ENCODE measurements at regions not wholly inside any gene's neighbourhood (a gene's known extent, or its start where the extent isn't known, plus 50 kb on each side); places are given as distances from the start of the nearest gene placed in this dataset.
"Not testable (repeated sequence)": the region's sequence is repeated elsewhere in the genome, so short reads cannot be mapped to it uniquely, and the experiment has no call there.

DNA sequence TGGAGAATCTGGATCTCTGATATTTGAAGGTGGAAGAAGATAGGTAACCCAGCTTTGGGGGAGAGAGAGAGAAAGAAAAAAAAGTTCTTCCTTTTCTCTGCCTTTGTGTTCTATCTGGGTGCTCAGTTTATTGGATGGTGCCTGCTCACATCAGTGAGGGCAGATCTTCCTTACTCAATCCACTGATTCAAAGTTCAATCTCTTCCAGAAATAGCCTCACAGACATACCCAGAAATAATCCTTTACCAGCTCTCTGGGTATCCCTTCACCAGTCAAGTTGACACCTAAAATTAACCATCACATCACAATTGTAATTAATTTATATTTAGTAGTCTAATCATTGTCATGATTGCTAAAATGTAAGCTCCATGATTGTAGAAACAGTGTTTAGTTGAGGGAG lies 189.1 kb downstream of the EPM2A start:
- DNase-seq, result no peak

DNA sequence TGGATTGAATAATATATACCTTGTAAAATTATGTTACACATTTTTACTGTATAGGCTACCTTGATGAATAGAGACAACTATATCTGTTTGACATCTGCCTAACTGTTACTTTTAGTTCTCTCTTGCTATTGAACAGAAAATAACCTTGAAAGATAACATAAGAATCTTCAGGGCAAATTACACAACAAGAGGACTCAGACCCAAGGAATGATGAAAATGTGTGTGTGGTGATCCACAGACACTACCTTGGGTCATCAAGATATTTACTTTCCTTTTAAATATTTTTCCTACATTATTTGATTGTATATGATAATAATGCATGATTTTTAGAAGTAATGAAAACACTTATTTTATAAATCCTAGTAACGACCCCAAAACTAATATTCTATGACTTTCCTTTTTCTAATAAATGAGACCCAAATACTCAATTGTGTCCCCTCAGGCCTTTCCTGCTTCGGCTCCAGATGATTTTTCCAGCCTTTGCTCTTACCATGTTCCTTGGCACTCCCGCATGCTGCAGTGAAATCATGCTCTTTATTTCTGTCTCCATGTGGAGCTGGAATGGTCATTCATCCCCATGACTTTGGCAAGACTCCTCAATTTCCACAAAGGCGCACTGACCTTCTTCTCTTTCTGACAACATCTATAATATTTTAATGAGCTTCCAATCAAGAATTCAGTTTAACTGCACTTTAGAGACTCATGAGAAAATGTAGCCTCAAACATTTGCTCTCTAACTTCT lies 187.6 kb downstream of the EPM2A start:
- DNase-seq, result no peak

- DNase-seq, result no peak
Measured at GRCh38 chr6:145548933-145549648, 186.2 kb downstream of the EPM2A start.

DNA sequence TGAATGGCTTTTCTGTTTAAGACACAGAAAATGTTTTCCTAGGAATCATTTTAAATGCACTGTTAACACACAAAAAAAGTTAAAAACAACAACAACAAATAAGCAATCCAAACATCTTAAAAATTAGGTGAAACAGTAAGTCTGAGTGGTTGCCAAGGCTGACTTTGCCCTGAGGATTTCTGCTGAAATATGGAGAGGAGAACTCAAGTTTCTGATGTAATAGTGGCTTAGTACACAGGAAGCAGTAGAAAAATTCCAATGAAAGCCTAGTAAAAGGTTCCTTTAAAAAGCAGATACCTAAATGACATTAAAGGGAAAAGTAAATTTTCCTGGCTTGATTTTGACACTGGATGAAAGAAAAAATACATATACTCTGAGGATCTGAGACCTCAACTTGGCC lies 184.2 kb downstream of the EPM2A start:
- DNase-seq, result no peak

DNA sequence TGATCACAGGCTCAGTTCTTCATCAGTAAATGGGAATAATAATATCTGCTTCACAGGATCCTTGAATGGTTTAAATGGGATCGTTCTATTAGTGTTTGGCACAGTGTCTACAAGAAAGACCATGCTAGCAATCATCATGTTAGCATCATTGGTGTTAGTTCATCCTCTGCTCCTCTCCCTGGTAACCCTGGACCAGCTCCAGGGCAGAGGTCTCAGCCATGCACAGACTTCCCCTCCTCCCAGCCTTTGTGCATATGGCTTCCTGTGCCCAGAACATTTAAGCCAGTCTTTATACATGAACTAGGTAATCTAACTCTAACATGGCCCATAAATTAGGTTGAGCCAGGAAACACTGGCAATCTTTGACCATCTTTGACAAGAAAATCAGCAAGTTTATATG lies 180.2 kb downstream of the EPM2A start:
- no peak for DNase-seq

DNA sequence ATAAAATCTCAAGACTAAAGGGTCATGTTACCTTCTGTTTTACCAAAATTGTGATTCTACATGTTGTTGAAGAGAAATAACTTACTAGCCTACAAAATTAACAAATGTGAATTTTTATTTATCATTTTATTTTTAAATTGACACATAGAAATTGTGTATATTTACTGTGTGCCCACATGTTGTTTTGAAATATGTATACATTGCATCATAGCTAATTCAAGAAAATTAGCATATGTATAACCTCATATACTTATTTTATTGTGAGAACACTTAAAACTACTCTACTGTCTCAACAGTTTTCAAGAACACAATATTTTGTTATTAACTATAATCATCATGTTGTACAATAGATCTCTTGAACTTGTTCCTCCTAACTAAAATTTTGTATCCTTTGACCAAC lies 177.8 kb downstream of the EPM2A start:
- DNase-seq, result no peak

- DNase-seq, result no peak
Measured at GRCh38 chr6:145559836-145560235, 175.5 kb downstream of the EPM2A start.

- no peak for DNase-seq
Measured at GRCh38 chr6:145561095-145562072, 173.9 kb downstream of the EPM2A start.

- DNase-seq, result no peak
Measured at GRCh38 chr6:145562771-145563615, 172.3 kb downstream of the EPM2A start.

DNA sequence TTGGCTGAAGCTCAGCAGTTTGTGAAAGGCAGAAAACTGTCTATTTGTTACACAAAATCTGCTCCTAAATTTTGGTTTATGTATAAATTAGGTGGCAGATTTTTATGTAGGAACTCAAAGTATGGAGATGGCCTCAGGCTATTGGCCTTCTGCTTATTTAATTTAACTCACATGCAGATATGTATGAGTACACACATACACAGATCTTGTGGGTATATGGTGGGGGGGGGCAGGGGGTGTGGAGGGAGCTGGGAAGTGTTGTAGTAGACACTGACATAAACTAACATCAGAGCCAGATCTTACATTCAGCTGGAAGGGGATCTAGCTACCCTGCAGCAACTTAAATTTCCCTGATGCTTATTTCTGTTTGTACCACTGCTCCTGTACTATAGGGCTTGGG lies 170.8 kb downstream of the EPM2A start:
- DNase-seq, result no peak

DNA sequence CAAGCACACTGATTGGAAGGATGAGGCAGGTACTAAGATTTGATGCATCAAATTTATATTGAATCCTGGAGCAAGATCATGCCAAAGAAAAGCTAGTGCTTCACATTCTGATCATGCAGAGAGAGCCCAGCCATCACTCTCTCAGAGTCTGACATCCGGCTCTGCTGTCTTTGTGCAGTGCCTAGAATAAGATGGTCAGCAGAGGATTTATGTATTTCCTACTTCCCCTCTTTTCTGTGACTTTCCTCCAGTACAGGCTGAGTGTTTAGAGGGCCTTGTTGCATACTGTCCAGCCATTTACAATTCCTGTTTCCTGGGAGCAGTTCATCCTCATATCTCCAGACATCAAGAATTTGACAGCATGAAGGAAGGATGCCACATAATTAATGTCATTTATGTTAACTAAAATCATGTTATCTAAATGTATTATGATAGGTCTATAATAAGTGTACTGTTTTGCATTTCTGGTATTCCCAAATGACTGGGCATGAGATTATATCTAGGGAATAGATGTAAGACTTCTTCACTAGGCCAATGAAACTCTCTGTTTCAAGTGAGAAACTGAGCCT lies 167.6 kb downstream of the EPM2A start:
- DNase-seq, result no peak

- DNase-seq, result no peak
Measured at GRCh38 chr6:145569140-145569539, 166.2 kb downstream of the EPM2A start.

GRCh38 chr6:145570336-145570735 lies 165.0 kb downstream of the EPM2A start:
- not testable (repeated sequence) for DNase-seq

DNA sequence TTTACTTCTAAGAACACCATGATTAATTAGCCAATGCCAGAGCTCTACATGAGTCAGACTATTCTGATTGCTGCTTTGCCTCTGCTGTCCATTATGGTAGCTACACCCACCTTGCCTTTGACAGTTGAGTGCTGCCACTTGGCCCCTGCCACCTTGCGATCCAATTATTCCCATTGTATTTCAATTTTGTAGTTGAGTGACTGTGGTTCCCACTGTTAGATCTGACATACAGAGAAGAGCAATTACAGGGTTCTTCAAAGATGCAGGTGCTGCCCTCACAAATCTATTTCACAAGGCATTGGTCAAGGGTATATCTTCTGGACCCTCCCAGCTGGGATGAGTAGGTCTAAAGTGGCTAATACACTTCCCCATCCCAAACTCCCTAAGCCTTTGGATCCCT lies 161.1 kb downstream of the EPM2A start:
- DNase-seq, result not testable (repeated sequence)
